ENCODE measurements at regions not wholly inside any gene's neighbourhood (a gene's known extent, or its start where the extent isn't known, plus 50 kb on each side); places are given as distances from the start of the nearest gene placed in this dataset.
A peak's percentile ranks its signal among the peaks of the same experiment; 100 is the strongest.

DNA sequence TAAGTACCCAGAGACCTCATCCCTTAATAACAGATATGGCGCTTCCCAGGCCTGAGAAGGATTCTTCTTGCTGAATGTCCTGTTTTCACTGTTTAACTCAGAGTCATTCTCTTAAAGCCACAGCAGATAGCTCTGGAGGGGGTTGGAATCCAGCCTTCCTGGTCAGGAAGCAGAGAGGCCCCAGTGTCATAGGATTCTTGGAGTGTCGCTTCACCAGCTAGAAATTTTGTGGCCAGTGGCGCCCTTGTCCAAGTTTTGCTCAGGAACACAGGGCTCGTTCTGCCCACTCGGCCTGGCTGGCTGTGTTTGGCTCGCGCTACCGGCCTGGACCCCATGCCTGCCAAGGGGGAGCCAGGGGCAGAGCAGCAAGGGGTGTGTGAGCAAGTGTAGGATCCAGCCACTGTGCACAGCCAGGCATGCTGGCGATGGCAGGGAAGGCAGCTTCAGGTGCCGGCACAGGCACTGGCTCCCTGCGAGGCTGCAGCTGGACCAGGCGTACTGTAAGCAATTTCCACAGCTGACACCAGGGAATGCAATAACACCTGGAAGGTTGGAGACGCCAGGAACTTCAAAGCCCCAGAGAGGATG, 214.8 kb upstream of the SESN3 start:
- H3K27me3 Mint-ChIP-seq (ENCODE audit: low read depth), result no peaks in the 10 kb centered on the region
- TF ChIP-seq, protein P1, sequence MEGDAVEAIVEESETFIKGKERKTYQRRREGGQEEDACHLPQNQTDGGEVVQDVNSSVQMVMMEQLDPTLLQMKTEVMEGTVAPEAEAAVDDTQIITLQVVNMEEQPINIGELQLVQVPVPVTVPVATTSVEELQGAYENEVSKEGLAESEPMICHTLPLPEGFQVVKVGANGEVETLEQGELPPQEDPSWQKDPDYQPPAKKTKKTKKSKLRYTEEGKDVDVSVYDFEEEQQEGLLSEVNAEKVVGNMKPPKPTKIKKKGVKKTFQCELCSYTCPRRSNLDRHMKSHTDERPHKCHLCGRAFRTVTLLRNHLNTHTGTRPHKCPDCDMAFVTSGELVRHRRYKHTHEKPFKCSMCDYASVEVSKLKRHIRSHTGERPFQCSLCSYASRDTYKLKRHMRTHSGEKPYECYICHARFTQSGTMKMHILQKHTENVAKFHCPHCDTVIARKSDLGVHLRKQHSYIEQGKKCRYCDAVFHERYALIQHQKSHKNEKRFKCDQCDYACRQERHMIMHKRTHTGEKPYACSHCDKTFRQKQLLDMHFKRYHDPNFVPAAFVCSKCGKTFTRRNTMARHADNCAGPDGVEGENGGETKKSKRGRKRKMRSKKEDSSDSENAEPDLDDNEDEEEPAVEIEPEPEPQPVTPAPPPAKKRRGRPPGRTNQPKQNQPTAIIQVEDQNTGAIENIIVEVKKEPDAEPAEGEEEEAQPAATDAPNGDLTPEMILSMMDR (conservative IDR thresholded peaks at IDR 0.05), result no peak
- no peaks in the 10 kb centered on the region for H3K4me1 Mint-ChIP-seq
- no peaks in the 10 kb centered on the region for H3K36me3 Mint-ChIP-seq (ENCODE audit: low read depth)
- H3K9me3 Mint-ChIP-seq, result peaks cover 4% of the 10 kb centered on the region
- H3K4me3 Mint-ChIP-seq, result no peak overlapping the region
- no peak for DNase-seq (ENCODE audit: low read depth, low spot score)
- no peak overlapping the region for H3K27ac Mint-ChIP-seq (ENCODE audit: unreplicated experiment)

DNA sequence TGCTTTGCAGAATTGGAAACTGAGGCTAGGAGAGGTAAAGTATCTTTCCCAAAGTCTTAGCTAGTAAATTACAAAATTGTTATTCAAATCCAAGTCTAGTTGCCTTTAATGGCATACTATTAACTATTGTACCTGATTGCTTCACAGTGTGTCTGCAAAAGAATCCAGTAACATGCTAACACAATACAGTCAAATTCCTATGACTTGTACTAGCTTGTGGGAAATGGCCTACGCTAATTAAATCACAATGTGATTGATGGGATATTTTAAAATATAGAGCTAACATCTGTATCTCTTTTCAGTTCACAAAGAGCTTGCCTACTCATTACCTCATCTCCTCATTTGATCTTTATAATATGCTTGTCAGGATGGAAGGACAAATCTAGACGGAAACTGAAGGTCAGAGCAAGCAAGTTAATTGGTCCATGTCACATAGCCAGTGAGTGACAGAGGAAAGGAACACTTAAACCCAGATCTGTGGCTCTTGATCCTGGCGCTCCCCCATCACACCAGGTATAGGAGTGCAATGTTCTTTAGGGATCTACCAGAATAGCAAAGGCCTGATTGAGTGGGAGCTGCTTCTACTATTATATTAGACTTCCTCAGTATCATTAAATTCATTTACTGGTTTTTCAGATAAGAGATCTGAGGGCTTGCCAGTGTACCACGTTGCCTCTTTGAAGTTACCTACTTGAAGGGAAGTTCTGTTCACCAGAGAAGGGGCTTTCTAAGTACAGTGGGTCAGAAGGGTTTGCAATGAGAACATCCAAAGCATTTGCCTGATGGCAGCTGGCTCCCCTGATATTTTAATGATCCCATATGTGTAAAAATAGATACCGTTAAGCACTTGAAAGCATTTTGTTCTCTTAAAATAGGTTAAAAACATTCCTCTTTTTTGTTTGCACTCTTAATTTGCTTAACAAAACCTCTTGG, 213.6 kb upstream of the SESN3 start:
- Mint-ChIP-seq H3K36me3 (ENCODE audit: low read depth) (no peaks in the 10 kb centered on the region), H3K4me3 (no peak overlapping the region), H3K27ac (ENCODE audit: unreplicated experiment) (no peak overlapping the region), H3K27me3 (ENCODE audit: low read depth) (no peaks in the 10 kb centered on the region), H3K4me1 (no peaks in the 10 kb centered on the region), H3K9me3 (peaks cover under 1% of the 10 kb centered on the region)
- TF ChIP-seq, protein P1 (conservative IDR thresholded peaks at IDR 0.05), result no peak
- no peak for DNase-seq (ENCODE audit: low read depth, low spot score)

DNA sequence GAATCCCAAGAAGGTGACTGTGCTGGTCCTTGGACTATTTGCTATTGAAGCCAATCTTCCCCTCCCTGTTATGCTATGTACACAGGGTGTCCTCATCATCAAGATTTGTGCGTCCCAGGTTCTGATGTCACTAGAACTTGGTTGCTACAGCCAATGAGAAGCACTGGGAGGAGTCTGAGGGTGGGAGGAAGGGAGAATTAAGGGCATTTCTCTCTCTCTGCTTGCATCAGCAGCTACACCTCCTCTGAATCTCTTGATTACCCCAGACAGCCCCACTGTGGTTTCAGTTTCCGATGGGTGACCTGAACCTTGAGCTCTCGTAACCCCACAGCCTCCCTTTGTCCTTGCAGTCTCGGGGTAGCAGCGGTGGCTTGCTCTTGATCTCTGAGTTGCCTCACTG, 212.4 kb upstream of the SESN3 start:
- Mint-ChIP-seq H3K36me3 (ENCODE audit: low read depth) (no peaks in the 10 kb centered on the region), H3K4me3 (no peak overlapping the region), H3K4me1 (no peaks in the 10 kb centered on the region), H3K27ac (ENCODE audit: unreplicated experiment) (no peak overlapping the region), H3K9me3 (no peaks in the 10 kb centered on the region), H3K27me3 (ENCODE audit: low read depth) (no peaks in the 10 kb centered on the region)
- TF ChIP-seq, protein P1 (conservative IDR thresholded peaks at IDR 0.05), result no peak
- no peak for DNase-seq (ENCODE audit: low read depth, low spot score)

DNA sequence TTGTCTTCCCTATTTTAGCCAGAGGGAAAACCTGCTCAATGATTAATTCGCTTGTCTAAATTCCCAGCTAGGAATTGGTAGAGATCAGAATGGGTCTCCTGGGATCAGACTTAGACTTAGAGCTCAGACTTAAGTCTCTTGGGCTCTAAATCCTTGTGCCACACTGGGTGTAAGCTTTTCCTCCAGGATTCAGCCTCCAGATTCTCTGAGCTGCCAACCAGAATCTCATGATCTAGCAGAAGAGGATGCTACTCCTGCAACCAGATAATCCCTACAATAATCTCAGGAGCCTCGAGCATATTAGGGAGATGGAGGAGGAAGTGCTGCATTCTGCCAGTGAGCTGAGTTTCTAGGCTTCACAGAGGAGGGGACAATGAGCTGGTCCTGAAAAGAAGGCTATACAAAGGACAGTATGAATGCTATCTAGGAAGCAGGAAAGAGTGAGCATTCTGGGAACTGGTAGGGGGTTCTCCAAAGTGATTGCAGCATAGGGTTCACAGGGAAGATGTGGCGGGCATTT, 211.6 kb upstream of the SESN3 start:
- Mint-ChIP-seq H3K9me3 (no peaks in the 10 kb centered on the region), H3K27me3 (ENCODE audit: low read depth) (no peaks in the 10 kb centered on the region), H3K4me1 (no peaks in the 10 kb centered on the region), H3K36me3 (ENCODE audit: low read depth) (no peaks in the 10 kb centered on the region), H3K4me3 (no peak overlapping the region), H3K27ac (ENCODE audit: unreplicated experiment) (no peak overlapping the region)
- TF ChIP-seq, protein P1 (conservative IDR thresholded peaks at IDR 0.05), result no peak
- DNase-seq (ENCODE audit: low read depth, low spot score), result no peak

DNA sequence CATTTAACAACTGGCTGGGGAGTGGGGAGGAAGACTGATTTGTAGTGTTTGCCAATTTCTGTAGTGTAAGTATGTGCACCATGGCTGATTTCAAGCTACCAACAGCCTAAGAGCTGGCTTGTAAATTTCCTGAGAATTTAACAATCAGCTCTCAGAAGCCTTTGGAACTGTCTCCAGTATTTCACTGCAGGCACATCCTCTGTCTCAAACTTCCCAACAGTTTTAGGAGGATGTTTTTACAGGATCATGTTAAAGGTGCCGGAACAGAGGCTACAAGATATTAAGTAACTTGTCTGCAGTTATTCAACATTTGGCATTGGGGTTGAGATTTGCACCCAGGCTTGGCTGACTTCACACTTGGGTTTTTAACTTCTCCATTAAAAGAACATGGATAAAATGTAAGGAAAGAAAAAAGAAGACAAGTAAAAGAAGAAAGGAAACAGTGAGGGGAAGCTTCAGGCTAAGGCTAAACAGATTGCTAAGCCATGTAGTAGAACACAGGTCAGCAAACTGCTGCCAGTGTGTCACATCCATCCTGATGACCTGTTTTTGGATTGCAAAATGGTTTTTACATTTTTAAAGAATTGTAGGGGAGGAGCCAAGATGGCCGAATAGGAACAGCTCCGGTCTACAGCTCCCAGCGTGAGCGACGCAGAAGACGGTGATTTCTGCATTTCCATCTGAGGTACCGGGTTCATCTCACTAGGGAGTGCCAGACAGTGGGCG, 204.8 kb upstream of the SESN3 start:
- H3K27me3 Mint-ChIP-seq (ENCODE audit: low read depth), result no peaks in the 10 kb centered on the region
- DNase-seq (ENCODE audit: low read depth, low spot score), result no peak
- TF ChIP-seq, protein P1 (conservative IDR thresholded peaks at IDR 0.05), result no peak
- peaks cover 5% of the 10 kb centered on the region for H3K36me3 Mint-ChIP-seq (ENCODE audit: low read depth)
- peak overlapping the region; percentile 83 for H3K27ac Mint-ChIP-seq (ENCODE audit: unreplicated experiment)
- H3K9me3 Mint-ChIP-seq, result no peaks in the 10 kb centered on the region
- peaks cover 11% of the 10 kb centered on the region for H3K4me1 Mint-ChIP-seq
- no peak overlapping the region for H3K4me3 Mint-ChIP-seq
